Skeletal muscle tissue (tissue), 3 donors: ENCODE measurements at regions not wholly inside any gene's neighbourhood (a gene's known extent, or its start where the extent isn't known, plus 50 kb on each side); places are given as distances from the start of the nearest gene placed in this dataset.

Source experiments
- H3K27ac ChIP-seq: one replicate; pipeline ENCODE4 v1.7.0; 2013; ENCODE audit warnings: mild to moderate bottlenecking, low read depth, low read length, inconsistent platforms
- H3K27me3 ChIP-seq, 3 donors: one replicate each; pipeline ENCODE4 v1.7.0; 2013; ENCODE audit warnings: low read length in 3 of 3; ENCODE audit not compliant: control insufficient read depth in 3 of 3, insufficient read depth in 3 of 3
- H3K36me3 ChIP-seq, 3 donors: one replicate each; pipeline ENCODE4 v1.7.0; 2013; ENCODE audit warnings: low read length in 3 of 3; ENCODE audit not compliant: control insufficient read depth in 3 of 3, insufficient read depth in 3 of 3
- H3K4me1 ChIP-seq, 3 donors: one replicate each; pipeline ENCODE4 v1.7.0; 2013; ENCODE audit warnings: low read length in 3 of 3, mild to moderate bottlenecking in 3 of 3; ENCODE audit not compliant: control insufficient read depth in 3 of 3, insufficient read depth in 3 of 3
- H3K4me3 ChIP-seq, 3 donors: one replicate each; pipeline ENCODE4 v1.7.0; 2013; ENCODE audit warnings: low read length in 3 of 3
- H3K9ac ChIP-seq, 3 donors: one replicate each; pipeline ENCODE4 v1.7.0; 2013; ENCODE audit warnings: low read length in 3 of 3, mild to moderate bottlenecking in 3 of 3, moderate library complexity in 2 of 3, low read depth in 1 of 3
- H3K9me3 ChIP-seq, 3 donors: one replicate each; pipeline ENCODE4 v1.7.0; 2013; ENCODE audit warnings: low read length in 3 of 3; ENCODE audit not compliant: control insufficient read depth in 3 of 3
- donor health status: Osteomylitis.

DNA sequence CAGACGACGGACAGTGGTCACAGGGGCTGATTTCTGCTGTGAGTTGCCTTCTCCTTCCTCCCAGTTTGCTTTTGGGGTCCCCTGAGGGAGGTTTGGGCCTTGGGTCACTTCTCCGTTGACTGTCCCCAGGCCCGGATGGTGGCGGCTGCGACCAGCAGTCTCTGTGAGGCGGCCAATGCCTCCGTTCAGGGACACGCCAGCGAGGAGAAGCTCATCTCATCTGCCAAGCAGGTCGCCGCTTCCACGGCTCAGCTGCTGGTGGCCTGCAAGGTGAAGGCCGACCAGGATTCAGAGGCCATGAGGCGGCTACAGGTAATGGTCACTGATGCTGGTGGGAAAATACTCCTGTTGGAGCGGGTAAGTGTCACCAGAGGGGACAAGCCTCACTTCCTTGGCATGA lies 206.8 kb upstream of the TPM1 start:
- no peaks in the 10 kb centered on the region for H3K9me3 ChIP-seq
- peaks cover 33 to 60% (median 57%) of the 10 kb centered on the region in 3 donors for H3K36me3 ChIP-seq
- H3K9ac ChIP-seq = no peak overlapping the region
- H3K4me1 ChIP-seq = peaks cover 0 to 3% (median 0%) of the 10 kb centered on the region in 3 donors
- H3K4me3 ChIP-seq = no peak overlapping the region
- H3K27me3 ChIP-seq = no peaks in the 10 kb centered on the region
- H3K27ac ChIP-seq = no peak overlapping the region

DNA sequence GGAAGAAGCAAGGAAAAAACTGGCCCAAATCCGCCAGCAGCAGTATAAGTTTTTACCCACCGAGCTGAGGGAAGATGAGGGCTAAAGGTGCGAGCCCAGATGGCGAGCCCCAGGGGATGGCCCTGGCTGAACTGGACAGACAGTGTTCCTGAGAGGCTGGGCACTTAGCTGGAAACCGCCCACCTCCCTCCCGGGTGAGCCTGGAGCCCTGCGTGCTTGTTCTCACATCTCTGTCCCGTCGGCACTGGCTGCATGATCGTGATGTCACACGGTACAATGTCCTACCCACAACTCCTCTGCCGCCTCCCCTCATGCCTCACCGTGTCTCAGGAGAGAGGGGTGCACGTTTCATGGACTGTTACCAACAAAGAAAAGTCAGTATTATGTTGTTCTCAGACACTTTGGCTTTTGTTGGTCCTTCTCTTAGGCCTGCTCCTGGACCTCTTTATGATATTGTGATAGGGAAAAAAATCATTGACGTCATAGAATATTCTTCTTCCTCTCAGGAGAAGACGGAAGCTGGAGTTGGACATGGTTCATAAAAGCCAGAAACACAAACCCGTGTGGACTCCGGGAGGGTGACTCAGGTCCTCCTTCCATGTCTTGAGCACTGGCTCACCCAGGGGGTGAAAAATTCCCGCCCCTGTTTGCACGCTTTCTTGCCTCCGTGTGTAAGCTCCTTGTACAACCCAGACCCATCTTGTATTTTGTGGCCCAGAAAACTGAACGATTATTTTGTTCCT lies 201.8 kb upstream of the TPM1 start:
- Histone ChIP-seq H3K4me1 (peaks cover 0 to 6% (median 3%) of the 10 kb centered on the region in 3 donors), H3K27ac (no peak overlapping the region), H3K9ac (no peak overlapping the region), H3K27me3 (no peaks in the 10 kb centered on the region), H3K9me3 (no peaks in the 10 kb centered on the region), H3K4me3 (no peak overlapping the region), H3K36me3 (peaks cover 24 to 52% (median 34%) of the 10 kb centered on the region in 3 donors)

DNA sequence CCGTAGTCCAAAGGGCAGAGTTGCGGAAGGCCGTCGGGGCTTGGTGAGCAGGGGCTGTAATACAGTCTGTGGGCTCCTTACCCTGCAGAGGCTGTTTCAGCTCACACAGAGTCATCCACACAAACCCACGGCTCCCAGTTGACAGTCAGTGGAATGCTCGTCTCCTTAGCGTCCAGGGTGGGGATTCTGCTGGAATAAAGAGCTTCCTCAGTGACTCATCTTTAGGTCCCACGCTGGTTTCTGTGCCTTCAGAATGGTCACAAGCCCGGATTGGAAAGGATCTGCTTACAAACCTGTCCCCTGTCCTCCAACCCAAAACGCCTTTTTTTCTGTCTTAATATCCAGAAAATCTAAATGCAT lies 201.3 kb upstream of the TPM1 start:
- no peaks in the 10 kb centered on the region for H3K27me3 ChIP-seq
- no peaks in the 10 kb centered on the region for H3K9me3 ChIP-seq
- H3K27ac ChIP-seq = no peak overlapping the region
- peaks cover 0 to 6% (median 3%) of the 10 kb centered on the region in 3 donors for H3K4me1 ChIP-seq
- H3K9ac ChIP-seq = no peak overlapping the region
- peaks cover 18 to 47% (median 29%) of the 10 kb centered on the region in 3 donors for H3K36me3 ChIP-seq
- H3K4me3 ChIP-seq = no peak overlapping the region

DNA sequence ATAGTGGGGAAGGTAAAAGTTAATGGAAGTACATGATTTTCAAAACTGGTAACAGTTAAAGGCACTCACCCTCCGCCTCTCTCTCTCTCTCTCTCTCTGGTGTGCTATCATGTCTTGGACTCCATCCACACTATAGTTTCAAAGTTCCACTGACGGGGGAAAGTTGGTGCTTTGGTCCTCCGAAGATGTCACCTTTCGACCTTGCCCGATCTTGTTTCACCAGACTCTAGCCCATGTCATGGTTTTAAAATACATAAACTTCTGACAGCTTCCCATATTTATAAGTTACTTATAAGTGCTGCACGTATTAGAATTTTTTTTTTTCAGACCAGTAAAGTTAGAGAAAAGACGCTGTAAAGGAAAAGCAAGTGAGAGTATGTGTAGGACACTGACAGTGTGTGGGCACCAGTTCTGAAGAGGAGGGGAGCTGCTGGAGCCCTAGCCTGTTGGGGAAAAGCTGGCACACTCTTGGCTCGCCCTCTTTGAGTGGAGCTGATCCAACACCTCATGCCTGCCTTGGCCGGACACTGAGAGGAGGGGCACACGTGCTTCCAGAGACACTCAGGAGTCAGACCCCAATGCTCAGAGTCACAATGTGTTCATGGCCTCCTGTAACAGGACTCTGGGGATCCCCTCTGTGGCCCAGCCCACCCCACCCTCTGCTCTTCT lies 200.5 kb upstream of the TPM1 start:
- Histone ChIP-seq H3K27ac (no peak overlapping the region), H3K36me3 (peaks cover 17 to 45% (median 27%) of the 10 kb centered on the region in 3 donors), H3K4me1 (peaks cover 0 to 6% (median 3%) of the 10 kb centered on the region in 3 donors)

DNA sequence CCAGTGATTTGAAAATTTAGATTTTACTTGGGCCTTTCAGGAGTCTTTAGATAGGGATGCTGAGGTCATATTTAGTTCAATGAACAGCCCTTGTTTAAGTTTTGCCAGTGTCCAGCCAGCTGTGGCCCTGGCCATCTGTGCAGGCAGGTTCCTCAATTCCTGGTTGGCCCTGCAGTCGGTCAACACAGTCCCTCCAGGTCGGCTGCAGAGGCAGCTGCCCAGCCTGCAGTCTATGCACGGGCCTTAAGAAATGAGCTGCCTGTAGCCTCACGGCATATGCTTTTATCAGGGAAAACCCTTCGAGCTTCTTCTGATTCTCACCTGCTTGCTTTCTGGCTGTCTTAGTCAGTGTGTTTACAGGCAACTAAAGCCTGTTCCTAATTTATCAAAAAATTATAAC lies 199.2 kb upstream of the TPM1 start:
- peaks cover 0 to 4% (median 0%) of the 10 kb centered on the region in 3 donors for H3K27me3 ChIP-seq
- no peak overlapping the region for H3K27ac ChIP-seq
- peaks cover 5 to 11% (median 9%) of the 10 kb centered on the region in 3 donors for H3K4me1 ChIP-seq
- H3K36me3 ChIP-seq = peaks cover 13 to 36% (median 23%) of the 10 kb centered on the region in 3 donors
- no peak overlapping the region for H3K4me3 ChIP-seq
- no peak overlapping the region for H3K9ac ChIP-seq
- H3K9me3 ChIP-seq = no peaks in the 10 kb centered on the region

More for the DNA sequence above, 200.5 kb upstream of the TPM1 start:
- no peaks in the 10 kb centered on the region for H3K9me3 ChIP-seq
- H3K4me3 ChIP-seq = no peak overlapping the region
- H3K9ac ChIP-seq = no peak overlapping the region
- H3K27me3 ChIP-seq = no peaks in the 10 kb centered on the region

DNA sequence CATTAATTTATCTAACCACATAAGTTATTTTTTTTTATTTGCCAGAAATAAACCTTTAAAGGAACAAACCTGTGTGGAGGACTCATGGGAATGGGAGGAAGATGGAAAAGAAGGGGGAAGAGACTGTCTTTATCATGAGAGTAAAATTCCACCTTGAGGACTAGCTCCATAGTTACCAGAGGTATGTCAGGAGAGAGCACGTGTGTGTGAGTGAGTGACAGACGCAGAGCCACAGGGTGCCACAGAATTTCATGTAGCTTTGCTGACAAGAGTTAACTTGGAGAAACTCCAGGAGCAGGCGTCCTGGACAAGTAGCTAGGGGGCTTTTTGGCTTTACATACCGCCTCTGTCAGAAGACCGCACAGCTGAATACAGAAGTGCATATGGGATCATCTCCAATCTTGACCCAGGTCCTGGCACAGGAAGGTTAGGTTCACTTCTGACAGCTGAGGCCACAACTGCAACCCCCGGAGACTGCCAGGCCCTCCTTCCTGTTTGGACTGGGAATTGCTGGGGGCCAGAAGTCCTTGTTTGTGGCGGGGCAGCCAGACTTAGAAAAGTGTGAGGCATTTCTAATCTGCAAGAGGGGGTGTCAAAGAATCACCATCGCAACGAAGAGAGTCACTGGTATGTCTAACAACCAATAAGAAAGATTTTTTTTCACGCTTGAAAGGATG lies 197.8 kb upstream of the TPM1 start:
- Histone ChIP-seq H3K9ac (no peak overlapping the region), H3K27me3 (peaks cover 0 to 4% (median 3%) of the 10 kb centered on the region in 3 donors), H3K9me3 (no peaks in the 10 kb centered on the region), H3K36me3 (peaks cover 6 to 22% (median 11%) of the 10 kb centered on the region in 3 donors), H3K4me3 (no peak overlapping the region), H3K4me1 (peaks cover 9 to 15% (median 14%) of the 10 kb centered on the region in 3 donors), H3K27ac (no peak overlapping the region)

DNA sequence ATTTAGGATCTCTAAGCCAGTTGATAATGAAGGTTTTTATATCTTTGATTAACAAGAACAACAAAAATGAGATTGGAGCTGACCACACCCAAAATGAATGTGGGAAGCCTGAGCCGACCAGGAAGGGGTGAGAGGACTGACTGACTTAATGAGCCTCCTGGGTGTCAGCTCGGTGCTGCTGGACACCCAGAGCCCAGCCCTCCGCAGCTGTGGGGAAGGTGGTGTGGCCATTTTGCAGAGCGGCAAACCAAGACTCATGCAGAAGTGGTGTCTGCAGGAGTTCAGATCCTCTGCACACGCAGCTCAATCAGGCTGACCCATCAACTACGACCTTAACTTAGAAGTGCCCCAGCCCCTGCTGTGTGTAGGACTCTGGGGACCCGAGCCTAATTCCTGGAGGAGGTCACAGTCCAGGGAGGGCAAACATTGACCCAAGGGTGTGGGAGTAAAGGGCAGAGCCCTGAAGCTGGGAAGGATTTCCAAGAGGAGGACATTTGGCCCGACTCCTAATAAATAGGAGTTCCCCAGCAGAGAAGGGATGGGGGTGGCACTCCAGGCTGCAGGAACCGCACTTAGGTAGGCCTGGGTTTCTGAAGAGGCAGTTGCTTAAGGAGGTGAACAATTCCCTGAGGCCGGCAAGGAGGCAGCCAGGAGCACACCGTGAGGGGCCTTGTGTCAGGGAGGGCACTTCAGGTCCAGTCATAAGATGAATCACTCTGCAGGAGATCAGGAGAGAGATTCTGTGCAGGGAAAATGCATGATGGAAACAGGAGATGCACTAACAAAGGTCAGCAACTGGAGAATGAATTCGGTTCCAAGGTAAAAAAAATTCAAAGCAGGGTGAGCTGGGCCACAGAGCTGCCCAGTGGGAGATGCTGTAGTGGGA lies 197.1 kb upstream of the TPM1 start:
- H3K27me3 ChIP-seq = peaks cover 0 to 4% (median 3%) of the 10 kb centered on the region in 3 donors

DNA sequence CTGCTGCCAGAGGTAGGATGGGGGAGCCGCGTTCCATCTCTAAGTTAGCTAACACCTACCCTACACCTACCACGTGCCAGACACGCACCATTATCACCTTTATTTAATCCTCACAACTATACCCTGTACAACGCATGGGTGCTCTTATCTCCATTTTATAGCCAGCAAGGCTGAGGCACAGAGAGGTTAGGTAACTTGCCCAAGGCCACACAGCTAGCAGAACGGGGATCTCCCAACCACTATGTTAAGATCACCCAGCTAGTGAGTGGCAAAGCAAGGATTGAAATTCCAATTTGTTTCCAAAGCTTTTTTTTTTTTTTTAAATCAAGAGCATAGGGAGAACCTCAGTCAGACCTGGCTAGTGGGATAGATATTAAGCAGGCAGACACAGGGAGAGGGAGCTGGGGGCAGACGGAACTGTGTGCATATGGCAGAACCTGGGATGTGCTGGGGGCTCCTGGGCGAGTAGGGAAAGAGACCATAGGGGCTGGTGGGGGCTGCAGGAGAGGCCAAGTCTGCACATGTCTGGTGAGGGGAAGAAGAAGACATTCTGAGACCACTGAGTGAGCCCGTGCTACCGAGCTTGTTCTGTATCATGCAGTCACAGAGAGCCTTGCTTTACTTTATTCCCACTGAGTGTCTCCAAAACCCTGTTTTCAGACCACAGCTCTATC lies 196.3 kb upstream of the TPM1 start:
- Histone ChIP-seq H3K9me3 (no peaks in the 10 kb centered on the region), H3K4me1 (peaks cover 9 to 15% (median 14%) of the 10 kb centered on the region in 3 donors), H3K9ac (no peak overlapping the region), H3K27ac (no peak overlapping the region), H3K27me3 (peaks cover 0 to 4% (median 3%) of the 10 kb centered on the region in 3 donors), H3K4me3 (no peak overlapping the region), H3K36me3 (peaks cover 0 to 8% (median 0%) of the 10 kb centered on the region in 3 donors)

More for the DNA sequence above, 197.1 kb upstream of the TPM1 start:
- H3K4me3 ChIP-seq = no peak overlapping the region
- no peaks in the 10 kb centered on the region for H3K9me3 ChIP-seq
- H3K36me3 ChIP-seq = peaks cover 3 to 15% (median 3%) of the 10 kb centered on the region in 3 donors
- no peak overlapping the region for H3K27ac ChIP-seq
- peak overlapping the region in 1 of 3 donors; percentile 3 for H3K9ac ChIP-seq
- H3K4me1 ChIP-seq = peaks cover 9 to 15% (median 14%) of the 10 kb centered on the region in 3 donors
